ENCODE measurements at regions not wholly inside any gene's neighbourhood (a gene's known extent, or its start where the extent isn't known, plus 50 kb on each side); places are given as distances from the start of the nearest gene placed in this dataset.
A peak's percentile ranks its signal among the peaks of the same experiment; 100 is the strongest.

- no peak overlapping the region for H4K5ac ChIP-seq (ENCODE audit: insufficient read length, low read depth, low read length)
- ChIA-PET CTCF (ENCODE audit: partially characterized antibody) (interaction anchor here (0.9 to 1.3 kb wide), 4 partner anchors 11 to 132 kb away, joined by 3 to 4 read pairs (median 3); no protein-coding TSS in a partner anchor), POLR2A (ENCODE audit: partially characterized antibody) (no interaction called here)
- H3K23ac ChIP-seq (ENCODE audit: insufficient read length), result no peak overlapping the region
- H3K36me3 ChIP-seq (ENCODE audit: control insufficient read depth in 2 of 4, insufficient read depth in 4 of 4, low read length in 3 of 4), result no peaks in the 10 kb centered on the region
- H4K8ac ChIP-seq (ENCODE audit: extremely low read depth, insufficient read depth, low read length), result 0 out of 2 replicates have a peak overlapping the region, but pooled peaks have one; percentile 14
- FAIRE-seq (no peak), DNase-seq (ENCODE audit: low read depth in 1 of 2, low spot score in 2 of 2) (no peak)
- TF ChIP-seq RAD21 (IDR thresholded peaks at IDR 0.05 in 1 of 2, conservative IDR thresholded peaks at IDR 0.05 in 1 of 2; ENCODE audit: low read depth in 2 of 2, low read length in 2 of 2) (0 out of 4 replicates have a peak, but pooled peaks of 1 of the 2 experiments have one; percentile 5), KDM1A (IDR thresholded peaks at IDR 0.05; ENCODE audit: borderline replicate concordance, low read length) (no peak), SIRT6 (IDR thresholded peaks at IDR 0.05; ENCODE audit: low read length) (no peak), CTCF (IDR thresholded peaks at IDR 0.05; ENCODE audit: control extremely low read depth in 1 of 3, insufficient read depth in 1 of 3, low read depth in 1 of 3, low read length in 3 of 3) (0 out of 4 replicates have a peak, but pooled peaks of 1 of the 3 experiments have one; percentile 9), RXRA (IDR thresholded peaks at IDR 0.05; ENCODE audit: insufficient read depth, low read depth, low read length) (no peak), EP300 (IDR thresholded peaks at IDR 0.05; ENCODE audit: borderline replicate concordance in 1 of 2, low read depth in 2 of 2, low read length in 2 of 2) (no peak)
- H2AK5ac ChIP-seq (ENCODE audit: low read depth, low read length), result no peak overlapping the region
- no peak overlapping the region for H2BK20ac ChIP-seq (ENCODE audit: low read length)
- H2BK5ac ChIP-seq (ENCODE audit: low read depth, low read length), result no peak overlapping the region
- no peak overlapping the region for H3K9ac ChIP-seq (replicated peaks in 1 of 4; ENCODE audit: extremely low read depth in 1 of 4, low read depth in 3 of 4, low read length in 3 of 4)
- 84% methylated on average over 16 of the region's 17 CpGs; no CpG with 5 or more reads in 1 of the 2 experiments for WGBS, 2 experiments (ENCODE audit: extremely low coverage in 1 of 2, insufficient coverage in 1 of 2, insufficient read length in 1 of 2, insufficient replicate concordance in 2 of 2, low coverage in 1 of 2, low lambda C conversion rate in 2 of 2, missing lambda C conversion rate in 1 of 2)
- no peaks in the 10 kb centered on the region for H4K20me1 ChIP-seq (replicated peaks in 1 of 2; ENCODE audit: control insufficient read depth in 1 of 2, insufficient read depth in 2 of 2, low read length in 2 of 2)
- H2BK15ac ChIP-seq (ENCODE audit: low read length), result no peak overlapping the region
- no peaks in the 10 kb centered on the region for H3K79me1 ChIP-seq (ENCODE audit: low read depth, low read length)
- no peak overlapping the region for H3K4ac ChIP-seq (replicated peaks; ENCODE audit: insufficient read length, low read depth, low read length)
- no peaks in the 10 kb centered on the region for H3K79me2 ChIP-seq (ENCODE audit: control insufficient read depth in 1 of 2, insufficient read depth in 2 of 2, low read length in 2 of 2)
- peaks cover 9 to 10% of the 10 kb centered on the region in 2 experiments; a peak in 3 of 4 replicates for H3K9me3 ChIP-seq (ENCODE audit: insufficient read depth in 2 of 2, low read depth in 1 of 2, low read length in 1 of 2)
- no peaks in the 10 kb centered on the region for H3K23me2 ChIP-seq (ENCODE audit: low read depth, low read length)
- H3K27ac ChIP-seq (ENCODE audit: low read depth, low read length), result no peak overlapping the region
- no peak overlapping the region for H3K18ac ChIP-seq (ENCODE audit: extremely low read depth, low read length)
- no peak overlapping the region for H2BK120ac ChIP-seq (replicated peaks; ENCODE audit: low read depth, low read length)
- H3K14ac ChIP-seq (ENCODE audit: insufficient read length), result no peak overlapping the region
- H2AFZ ChIP-seq (ENCODE audit: low read length), result no peak overlapping the region
- no peak overlapping the region for H3K4me2 ChIP-seq (ENCODE audit: insufficient read depth in 1 of 2, low read depth in 2 of 2, low read length in 2 of 2)
- H3K56ac ChIP-seq (replicated peaks; ENCODE audit: insufficient read length, low read depth, low read length), result no peak overlapping the region
- H3K4me3 ChIP-seq (ENCODE audit: extremely low read depth in 1 of 4, insufficient read depth in 2 of 4, low read depth in 3 of 4, low read length in 4 of 4), result no peak overlapping the region
- no peak overlapping the region for H2BK12ac ChIP-seq (ENCODE audit: low read depth, low read length)
- H3K4me1 ChIP-seq (replicated peaks in 1 of 4; ENCODE audit: control insufficient read depth in 3 of 4, insufficient read depth in 4 of 4, low read length in 3 of 4), result no peaks in the 10 kb centered on the region
- H4K91ac ChIP-seq (replicated peaks; ENCODE audit: insufficient read length, low read length), result no peak overlapping the region
- H3K27me3 ChIP-seq (replicated peaks in 1 of 4; ENCODE audit: control insufficient read depth in 3 of 4, extremely low read depth in 1 of 4, insufficient read depth in 3 of 4, low read length in 3 of 4), result no peaks in the 10 kb centered on the region
Measured at GRCh38 chr21:43322311-43322710, 104.6 kb downstream of the SIK1 start.

Measured in H1 (cell line).